OCI-LY3 (cell line): ENCODE measurements at regions not wholly inside any gene's neighbourhood (a gene's known extent, or its start where the extent isn't known, plus 50 kb on each side); places are given as distances from the start of the nearest gene placed in this dataset.

Experiments
- H2AFZ ChIP-seq: fragments of 200-600, 300-600 bp; shearing (Covaris generic); 2 replicates; pipeline ENCODE4 v1.6.0; 2014; ENCODE audit warnings: antibody characterized with exemption, low read depth, low read length
- H3K27ac ChIP-seq: fragments of 200-600, 300-600 bp; sonication (generic); 2 replicates; pipeline ENCODE4 v1.5.1; 2014; ENCODE audit warnings: mild to moderate bottlenecking, low read length, moderate library complexity, mixed read lengths
- H3K27me3 ChIP-seq: fragments of 200-600, 300-600 bp; sonication (generic); 2 replicates; pipeline ENCODE4 v1.6.1; 2014; ENCODE audit warnings: low read depth, low read length, mixed read lengths
- H3K36me3 ChIP-seq: fragments of 200-600, 300-600 bp; sonication (generic); replicated peaks from 2 replicates; pipeline ENCODE3; 2014; ENCODE audit warnings: low read depth, low read length, mixed read lengths
- H3K4me1 ChIP-seq: fragments of 300-600, 200-600 bp; sonication (generic); 2 replicates; pipeline ENCODE4 v1.6.1; 2014; ENCODE audit warnings: low read length, mixed read lengths
- H3K4me2 ChIP-seq: fragments of 200-600, 300-600 bp; sonication (generic); 2 replicates; pipeline ENCODE4 v1.6.1; 2014; ENCODE audit warnings: low read length, mixed read lengths
- H3K4me3 ChIP-seq: fragments of 300-600, 200-600 bp; sonication (generic); 2 replicates; pipeline ENCODE4 v1.5.1; 2014; ENCODE audit warnings: antibody characterized with exemption, mild to moderate bottlenecking, low read length, moderate library complexity
- H3K79me2 ChIP-seq: fragments of 300-600, 200-600 bp; shearing (Covaris generic); 2 replicates; pipeline ENCODE4 v1.6.1; 2014; ENCODE audit warnings: mild to moderate bottlenecking, low read length, mixed read lengths
- H3K9ac ChIP-seq: fragments of 300-600, 200-600 bp; shearing (Covaris generic); 2 replicates; pipeline ENCODE4 v1.6.0; 2014; ENCODE audit warnings: mild to moderate bottlenecking, low read length, moderate library complexity
- H3K9me3 ChIP-seq: fragments of 200-600, 300-600 bp; shearing (Covaris generic); 2 replicates; pipeline ENCODE4 v1.6.1; 2014; ENCODE audit warnings: low read length, mixed read lengths; ENCODE audit not compliant: insufficient read depth
- H4K20me1 ChIP-seq: fragments of 200-600, 300-600 bp; sonication (generic); 2 replicates; pipeline ENCODE4 v1.6.1; 2016; ENCODE audit warnings: low read length, mixed read lengths; ENCODE audit not compliant: insufficient read depth
- EZH2phosphoT487 ChIP-seq: fragments of 200-600 bp; shearing (Covaris generic); IDR thresholded peaks from 2 replicates; pipeline ENCODE4 v1.6.1; 2018; ENCODE audit warnings: antibody characterized with exemption, mixed run types, low read depth
- TF ChIP-seq, protein P1 (sequence below): fragments of 200-600, 300-600 bp; sonication (generic); IDR thresholded peaks from 2 replicates; pipeline ENCODE4 v1.5.1; 2014; ENCODE audit warnings: antibody characterized with exemption, low read length, low read depth

DNA sequence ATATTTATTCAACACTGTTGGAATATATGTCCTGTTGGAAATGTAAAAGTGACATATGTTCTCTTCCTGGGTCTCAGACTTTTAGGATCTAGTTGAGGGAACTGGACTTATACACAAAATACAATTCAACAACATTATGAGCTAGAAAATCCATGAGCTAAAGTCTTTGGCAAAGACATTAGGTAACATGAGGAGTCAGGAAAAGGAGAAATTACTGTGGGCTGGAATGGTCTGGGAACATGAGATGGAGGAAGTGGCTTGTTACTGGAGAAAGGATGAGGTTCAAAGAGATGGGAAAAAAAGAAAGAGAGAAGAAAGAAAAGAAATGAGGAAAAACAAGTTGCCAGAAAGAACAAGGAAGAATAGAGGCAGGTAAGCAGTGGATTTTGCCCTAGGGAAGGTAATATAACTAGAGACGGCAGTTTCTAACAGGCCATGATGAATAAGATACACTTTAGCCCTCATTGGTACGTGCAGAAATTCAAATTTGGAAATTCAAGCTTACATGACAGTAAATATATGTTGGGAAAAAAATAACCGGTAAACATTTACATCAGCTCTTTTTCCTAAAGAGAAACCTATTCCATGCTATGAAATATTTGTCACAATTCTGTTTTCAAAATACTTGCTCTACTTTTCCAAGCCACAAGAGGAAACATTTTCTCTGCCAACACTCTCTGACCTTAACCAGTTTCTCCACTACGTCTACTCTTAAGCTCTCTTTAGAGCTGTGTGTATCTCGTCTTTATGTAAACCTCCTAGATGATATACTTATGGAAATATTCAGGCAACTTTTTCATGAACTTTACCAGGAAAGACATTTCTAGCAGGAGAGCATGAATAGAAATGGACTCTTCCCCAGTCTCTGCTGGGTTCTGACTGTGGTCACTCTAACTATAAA, 268.8 kb upstream of the BTG1 start:
- H3K36me3 ChIP-seq: no peaks in the 10 kb centered on the region
- TF ChIP-seq, protein P1, sequence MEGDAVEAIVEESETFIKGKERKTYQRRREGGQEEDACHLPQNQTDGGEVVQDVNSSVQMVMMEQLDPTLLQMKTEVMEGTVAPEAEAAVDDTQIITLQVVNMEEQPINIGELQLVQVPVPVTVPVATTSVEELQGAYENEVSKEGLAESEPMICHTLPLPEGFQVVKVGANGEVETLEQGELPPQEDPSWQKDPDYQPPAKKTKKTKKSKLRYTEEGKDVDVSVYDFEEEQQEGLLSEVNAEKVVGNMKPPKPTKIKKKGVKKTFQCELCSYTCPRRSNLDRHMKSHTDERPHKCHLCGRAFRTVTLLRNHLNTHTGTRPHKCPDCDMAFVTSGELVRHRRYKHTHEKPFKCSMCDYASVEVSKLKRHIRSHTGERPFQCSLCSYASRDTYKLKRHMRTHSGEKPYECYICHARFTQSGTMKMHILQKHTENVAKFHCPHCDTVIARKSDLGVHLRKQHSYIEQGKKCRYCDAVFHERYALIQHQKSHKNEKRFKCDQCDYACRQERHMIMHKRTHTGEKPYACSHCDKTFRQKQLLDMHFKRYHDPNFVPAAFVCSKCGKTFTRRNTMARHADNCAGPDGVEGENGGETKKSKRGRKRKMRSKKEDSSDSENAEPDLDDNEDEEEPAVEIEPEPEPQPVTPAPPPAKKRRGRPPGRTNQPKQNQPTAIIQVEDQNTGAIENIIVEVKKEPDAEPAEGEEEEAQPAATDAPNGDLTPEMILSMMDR: no peak
- no peak for TF ChIP-seq EZH2phosphoT487
- no peaks in the 10 kb centered on the region for H3K79me2 ChIP-seq
- peaks cover 50% of the 10 kb centered on the region for H3K4me1 ChIP-seq
- H2AFZ ChIP-seq: no peak overlapping the region
- H3K9ac ChIP-seq: no peak overlapping the region
- H3K27me3 ChIP-seq: no peaks in the 10 kb centered on the region
- H4K20me1 ChIP-seq: no peaks in the 10 kb centered on the region
- no peaks in the 10 kb centered on the region for H3K9me3 ChIP-seq
- no peak overlapping the region for H3K4me3 ChIP-seq
- H3K4me2 ChIP-seq: no peak overlapping the region
- no peak overlapping the region for H3K27ac ChIP-seq

DNA sequence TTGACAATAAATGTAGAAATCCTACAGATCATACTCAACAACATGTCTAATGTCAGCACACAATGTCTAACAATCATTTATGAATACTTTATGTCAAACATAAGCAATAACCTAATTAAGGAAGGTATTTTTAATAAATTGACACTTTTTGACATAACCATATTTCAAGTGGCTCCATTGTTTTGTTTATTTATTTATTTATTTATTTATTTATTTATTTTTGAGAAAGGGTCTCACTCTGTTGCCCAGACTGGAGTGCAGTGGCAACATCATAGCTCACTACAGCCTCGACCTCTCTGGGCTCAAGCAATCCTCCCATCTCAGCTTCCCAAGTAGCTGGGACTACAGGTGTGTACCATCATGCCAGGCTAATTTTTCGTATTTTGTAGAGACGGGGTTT, 267.6 kb upstream of the BTG1 start:
- Histone ChIP-seq H3K27me3 (no peaks in the 10 kb centered on the region), H3K27ac (no peak overlapping the region), H2AFZ (no peak overlapping the region), H3K79me2 (no peaks in the 10 kb centered on the region), H3K4me3 (no peak overlapping the region), H4K20me1 (no peaks in the 10 kb centered on the region), H3K9ac (no peak overlapping the region), H3K4me2 (no peak overlapping the region), H3K36me3 (no peaks in the 10 kb centered on the region), H3K9me3 (no peaks in the 10 kb centered on the region), H3K4me1 (peaks cover 55% of the 10 kb centered on the region)
- TF ChIP-seq, protein P1: no peak
- TF ChIP-seq EZH2phosphoT487: no peak

DNA sequence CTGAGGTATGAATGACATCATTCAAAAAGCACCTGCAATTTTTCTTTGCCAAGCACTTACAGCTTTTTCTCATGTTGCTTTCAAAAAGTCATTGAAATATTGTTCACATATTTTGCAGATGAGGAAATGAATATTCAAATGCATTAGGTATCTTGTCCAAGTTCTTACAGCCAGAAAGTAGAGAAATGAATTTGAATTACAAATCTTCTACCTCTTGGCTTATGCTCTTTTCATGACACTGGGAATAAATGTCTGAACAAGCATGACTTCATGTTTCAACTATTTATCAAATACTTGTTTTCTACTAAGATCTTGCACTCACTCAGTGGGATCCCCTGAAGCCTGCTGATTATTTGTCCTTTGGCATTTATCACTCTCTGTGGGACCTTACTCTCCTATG, 267.2 kb upstream of the BTG1 start:
- no peak overlapping the region for H3K9ac ChIP-seq
- no peak overlapping the region for H3K4me3 ChIP-seq
- TF ChIP-seq, protein P1: no peak

DNA sequence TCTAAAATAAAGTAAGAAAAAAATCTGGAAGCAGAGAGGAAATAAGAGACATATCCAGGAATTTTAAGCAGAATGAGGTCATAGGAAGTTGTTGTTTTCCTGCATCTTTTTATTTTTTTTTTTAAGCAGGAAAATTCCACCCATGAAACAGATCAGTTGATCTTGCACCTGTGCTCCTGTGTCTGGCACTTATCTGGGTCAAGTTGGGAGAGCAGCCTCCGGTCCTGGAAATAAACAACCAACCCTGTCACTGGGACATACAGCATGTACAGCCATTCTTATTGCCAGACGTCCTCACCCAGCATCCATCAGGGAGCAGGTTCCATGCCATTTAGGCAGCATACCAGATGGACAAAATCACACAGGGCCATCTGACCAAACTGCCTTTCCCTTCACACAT, 266.0 kb upstream of the BTG1 start:
- no peak for TF ChIP-seq EZH2phosphoT487
- TF ChIP-seq, protein P1: no peak
- H3K27me3 ChIP-seq: no peaks in the 10 kb centered on the region
- H3K4me2 ChIP-seq: no peak overlapping the region
- no peak overlapping the region for H3K9ac ChIP-seq
- H3K79me2 ChIP-seq: no peaks in the 10 kb centered on the region
- no peaks in the 10 kb centered on the region for H3K9me3 ChIP-seq
- H2AFZ ChIP-seq: no peak overlapping the region
- no peaks in the 10 kb centered on the region for H4K20me1 ChIP-seq
- no peaks in the 10 kb centered on the region for H3K36me3 ChIP-seq
- no peak overlapping the region for H3K27ac ChIP-seq
- peaks cover 53% of the 10 kb centered on the region for H3K4me1 ChIP-seq
- no peak overlapping the region for H3K4me3 ChIP-seq

More for the DNA sequence above, 267.2 kb upstream of the BTG1 start:
- Histone ChIP-seq H3K4me1 (peaks cover 55% of the 10 kb centered on the region), H3K4me2 (no peak overlapping the region), H2AFZ (no peak overlapping the region), H3K36me3 (no peaks in the 10 kb centered on the region), H4K20me1 (no peaks in the 10 kb centered on the region), H3K27me3 (no peaks in the 10 kb centered on the region), H3K27ac (no peak overlapping the region), H3K79me2 (no peaks in the 10 kb centered on the region), H3K9me3 (no peaks in the 10 kb centered on the region)
